GM21447 (cell line): ENCODE measurements at regions not wholly inside any gene's neighbourhood (a gene's known extent, or its start where the extent isn't known, plus 50 kb on each side); places are given as distances from the start of the nearest gene placed in this dataset.

Experiments used
- ATAC-seq: cut with Tn5 transposase; IDR thresholded peaks from one replicate; pipeline ENCODE4 v1.9.1; 2021; ENCODE audit not compliant: unreplicated experiment

GRCh38 chr15:86021281-86022264 is 58.1 kb upstream of the AGBL1 start:
- ATAC-seq = no peak

GRCh38 chr15:86028961-86029360 is 50.7 kb upstream of the AGBL1 start:
- ATAC-seq = no peak
